Bronchial epithelial cell (primary cell): ENCODE measurements at regions not wholly inside any gene's neighbourhood (a gene's known extent, or its start where the extent isn't known, plus 50 kb on each side); places are given as distances from the start of the nearest gene placed in this dataset.
A peak's percentile ranks its signal among the peaks of the same experiment; 100 is the strongest.

ENCODE experiments used
- DNase-seq: peaks from one replicate; pipeline ENCODE4 v3.0.0-alpha.2; 2010; ENCODE audit warnings: low read depth
- FAIRE-seq: peaks from 2 replicates; lab custom pipeline; 2011; peaks lifted over from hg19 to GRCh38; lab: Jason Lieb, UNC
- H3K27me3 ChIP-seq: 2 replicates; pipeline ENCODE4 v1.5.1; 2011; ENCODE audit warnings: low read length; ENCODE audit not compliant: control insufficient read depth, insufficient read depth
- H3K36me3 ChIP-seq: 2 replicates; pipeline ENCODE4 v1.5.1; 2011; ENCODE audit warnings: low read length; ENCODE audit not compliant: control insufficient read depth, insufficient read depth
- H3K4me3 ChIP-seq: 2 replicates; pipeline ENCODE4 v1.5.1; 2011; ENCODE audit warnings: mild to moderate bottlenecking, low read depth, low read length, control low read depth
- TF ChIP-seq, protein P1 (sequence below): IDR thresholded peaks from 2 replicates; pipeline ENCODE4 v1.5.1; 2011; ENCODE audit warnings: mild to moderate bottlenecking, moderate library complexity, low read length, control low read depth, inconsistent platforms; ENCODE audit not compliant: insufficient read depth, severe bottlenecking

- H3K36me3 ChIP-seq, result no peaks in the 10 kb centered on the region
- FAIRE-seq (no peak), DNase-seq (peak; percentile 72)
- no peaks in the 10 kb centered on the region for H3K27me3 ChIP-seq
- TF ChIP-seq, protein P1, sequence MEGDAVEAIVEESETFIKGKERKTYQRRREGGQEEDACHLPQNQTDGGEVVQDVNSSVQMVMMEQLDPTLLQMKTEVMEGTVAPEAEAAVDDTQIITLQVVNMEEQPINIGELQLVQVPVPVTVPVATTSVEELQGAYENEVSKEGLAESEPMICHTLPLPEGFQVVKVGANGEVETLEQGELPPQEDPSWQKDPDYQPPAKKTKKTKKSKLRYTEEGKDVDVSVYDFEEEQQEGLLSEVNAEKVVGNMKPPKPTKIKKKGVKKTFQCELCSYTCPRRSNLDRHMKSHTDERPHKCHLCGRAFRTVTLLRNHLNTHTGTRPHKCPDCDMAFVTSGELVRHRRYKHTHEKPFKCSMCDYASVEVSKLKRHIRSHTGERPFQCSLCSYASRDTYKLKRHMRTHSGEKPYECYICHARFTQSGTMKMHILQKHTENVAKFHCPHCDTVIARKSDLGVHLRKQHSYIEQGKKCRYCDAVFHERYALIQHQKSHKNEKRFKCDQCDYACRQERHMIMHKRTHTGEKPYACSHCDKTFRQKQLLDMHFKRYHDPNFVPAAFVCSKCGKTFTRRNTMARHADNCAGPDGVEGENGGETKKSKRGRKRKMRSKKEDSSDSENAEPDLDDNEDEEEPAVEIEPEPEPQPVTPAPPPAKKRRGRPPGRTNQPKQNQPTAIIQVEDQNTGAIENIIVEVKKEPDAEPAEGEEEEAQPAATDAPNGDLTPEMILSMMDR, result no peak
- H3K4me3 ChIP-seq, result no peak overlapping the region
Observed at GRCh38 chr1:106678279-106679050, 378.0 kb upstream of the PRMT6 start.

DNA sequence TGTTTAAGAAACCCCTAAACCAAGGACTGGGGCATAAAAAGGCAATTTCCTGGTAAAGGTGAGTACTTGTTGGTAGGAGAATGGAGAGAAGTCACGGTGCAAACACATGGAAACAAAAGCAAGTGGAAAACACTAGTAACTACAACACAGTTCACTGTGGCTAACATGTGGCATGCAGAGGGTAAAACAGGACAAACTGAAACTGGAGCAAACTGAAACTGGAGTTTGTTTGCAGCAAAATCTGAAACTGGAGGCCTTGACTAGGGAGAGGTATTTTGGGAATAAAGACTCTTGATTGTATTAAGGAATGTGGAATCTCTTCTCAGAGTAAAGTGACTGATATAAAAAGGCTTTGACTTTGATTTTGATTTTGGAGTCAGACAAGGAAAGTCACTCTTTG lies 376.3 kb upstream of the PRMT6 start:
- Histone ChIP-seq H3K36me3 (no peaks in the 10 kb centered on the region), H3K4me3 (no peak overlapping the region), H3K27me3 (no peaks in the 10 kb centered on the region)
- DNase-seq (no peak), FAIRE-seq (no peak)
- TF ChIP-seq, protein P1, result no peak

- H3K27me3 ChIP-seq, result no peaks in the 10 kb centered on the region
- no peak overlapping the region for H3K4me3 ChIP-seq
- TF ChIP-seq, protein P1, result no peak
- no peaks in the 10 kb centered on the region for H3K36me3 ChIP-seq
- FAIRE-seq (no peak), DNase-seq (no peak)
Observed at GRCh38 chr1:106680776-106681344, 375.6 kb upstream of the PRMT6 start.

DNA sequence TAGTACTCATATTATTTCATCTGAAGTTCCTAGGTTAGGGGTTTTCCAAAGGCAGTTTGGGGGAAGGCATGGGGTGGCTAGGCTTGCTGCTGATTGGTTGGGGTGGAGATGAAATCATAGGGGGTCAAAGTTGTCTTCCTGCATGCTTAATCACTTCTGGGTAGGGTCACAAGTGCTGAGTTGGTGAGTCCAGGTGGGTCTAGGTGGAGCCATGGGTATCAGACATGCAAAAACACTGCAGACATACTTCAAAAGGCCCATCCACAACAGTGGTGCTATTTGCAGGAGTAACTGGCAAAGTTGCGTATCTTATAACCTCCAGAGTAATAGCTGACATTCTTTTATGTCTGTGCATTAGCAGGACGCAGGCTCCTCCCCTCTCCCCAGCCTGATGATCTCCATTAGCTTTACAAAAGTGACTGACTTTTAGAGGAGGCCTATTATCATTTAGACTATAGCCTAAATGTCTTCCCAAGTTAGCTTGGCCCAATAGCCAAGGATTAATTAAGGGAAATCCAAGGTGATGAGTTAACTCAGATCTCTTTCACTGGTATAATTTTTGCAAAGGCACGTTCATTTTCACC lies 374.4 kb upstream of the PRMT6 start:
- FAIRE-seq, result no peak
- Histone ChIP-seq H3K36me3 (no peaks in the 10 kb centered on the region), H3K4me3 (no peak overlapping the region), H3K27me3 (no peaks in the 10 kb centered on the region)
- TF ChIP-seq, protein P1, result no peak
- no peak for DNase-seq

- DNase-seq (no peak), FAIRE-seq (no peak)
- H3K27me3 ChIP-seq, result no peaks in the 10 kb centered on the region
- no peaks in the 10 kb centered on the region for H3K36me3 ChIP-seq
- no peak overlapping the region for H3K4me3 ChIP-seq
- TF ChIP-seq, protein P1, result no peak
Observed at GRCh38 chr1:106688446-106688845, 368.0 kb upstream of the PRMT6 start.
